ENCODE measurements at regions not wholly inside any gene's neighbourhood (a gene's known extent, or its start where the extent isn't known, plus 50 kb on each side); places are given as distances from the start of the nearest gene placed in this dataset.
"Not testable (repeated sequence)": the region's sequence is repeated elsewhere in the genome, so short reads cannot be mapped to it uniquely, and the experiment has no call there.

DNA sequence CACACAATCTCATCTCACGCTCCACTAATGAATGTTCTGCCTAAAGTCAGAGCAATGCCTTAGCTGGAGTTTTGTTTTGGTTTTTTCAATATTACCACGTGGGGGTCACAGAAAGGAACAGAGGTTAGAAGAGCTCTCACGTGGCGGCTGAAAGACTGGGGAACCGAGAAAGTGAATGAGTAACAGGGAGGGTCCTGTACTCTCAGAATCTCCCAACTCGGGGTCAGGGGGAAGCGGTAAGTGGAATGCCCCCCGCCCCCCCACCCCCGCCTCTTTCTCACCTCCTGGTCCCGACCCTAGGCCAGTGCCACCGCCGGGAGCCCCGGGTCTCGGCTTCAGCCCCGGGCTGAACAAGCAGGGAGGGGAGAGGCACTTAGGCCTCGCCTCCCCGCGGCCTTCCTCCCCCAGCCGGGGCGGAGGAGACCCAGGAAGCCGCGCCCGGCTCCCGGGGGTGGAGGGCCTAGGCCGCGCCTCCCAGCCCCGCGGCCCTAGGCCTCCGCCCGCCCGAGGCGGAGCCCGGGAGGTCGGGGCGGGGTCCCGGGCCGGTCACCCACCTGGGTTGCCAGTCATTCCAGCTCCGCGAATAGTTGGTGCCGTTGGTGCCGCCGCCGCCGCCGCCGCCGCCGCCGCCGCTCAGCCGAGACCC, 98.0 kb upstream of the METTL9 start:
- Histone ChIP-seq H3K79me2 (ENCODE audit: control insufficient read depth, insufficient read depth, low read length) (peaks cover 44% of the 10 kb centered on the region), H4K20me1 (replicated peaks; ENCODE audit: control insufficient read depth, insufficient read depth, low read length) (peaks cover 12% of the 10 kb centered on the region; the same call in 1 of the 2 replicates), H3K27ac (ENCODE audit: extremely low read depth, low read depth, low read length) (peak overlapping the region; percentile 96; the same call in 1 of the 3 replicates), H3K4me3 (peak overlapping the region; percentile 88), H3K4me2 (ENCODE audit: insufficient read depth, low read length) (peak overlapping the region; percentile 76; the same call in 1 of the 2 replicates), H3K9ac (ENCODE audit: insufficient read depth in 1 of 2, low read depth in 2 of 2, low read length in 2 of 2) (peak overlapping the region; percentile 75 to 95; a peak in 3 of 4 replicates), H3K4me1 (replicated peaks in 1 of 2; ENCODE audit: control insufficient read depth in 2 of 2, insufficient read depth in 2 of 2, low read length in 2 of 2) (peaks cover 0 to 12% of the 10 kb centered on the region in 2 experiments; a peak in 3 of 5 replicates)
- CTCF ChIA-PET (ENCODE audit: low intra/inter-chr PET ratio); intact Hi-C loops (cut with micrococcal nuclease); in situ Hi-C loops (cut with MboI); POLR2A ChIA-PET; FAIRE-seq; H3K9me1 ChIP-seq (ENCODE audit: control insufficient read depth, insufficient read depth, low read length); BruUV-seq (replicated peaks); H2AFZ ChIP-seq (ENCODE audit: low read depth, low read length); H3K36me3 ChIP-seq (ENCODE audit: control insufficient read depth, insufficient read depth, low read length); H3K9me3 ChIP-seq (replicated peaks; ENCODE audit: control insufficient read depth, insufficient read depth, low read depth, low read length); H3K27me3 ChIP-seq (ENCODE audit: control insufficient read depth in 2 of 2, insufficient read depth in 2 of 2, low read length in 2 of 2): not testable (repeated sequence)
- 0% methylated on average over 11 of the region's 51 CpGs for WGBS (ENCODE audit: insufficient coverage, low coverage, missing lambda C conversion rate)
- ATAC-seq, result peak; percentile 84
- peak in 1 of 4 experiments; percentile 79 for DNase-seq (ENCODE audit: extremely low read depth in 1 of 4, low spot score in 3 of 4)
- TF ChIP-seq SIN3A (IDR thresholded peaks at IDR 0.05; ENCODE audit: borderline replicate concordance in 2 of 2, control insufficient read depth in 1 of 2, low read depth in 2 of 2, low read length in 2 of 2) (peak in 1 of 2 experiments; percentile 36; a peak in 1 of 4 replicates), NONO (IDR thresholded peaks at IDR 0.05; ENCODE audit: low read depth in 2 of 2, low read length in 1 of 2) (peak in 1 of 2 experiments; percentile 36; a peak in 1 of 4 replicates), RB1 (IDR thresholded peaks at IDR 0.05; ENCODE audit: low read depth) (0 out of 2 replicates have a peak, but pooled peaks have one; percentile 9)
